ENCODE measurements at regions not wholly inside any gene's neighbourhood (a gene's known extent, or its start where the extent isn't known, plus 50 kb on each side); places are given as distances from the start of the nearest gene placed in this dataset.

DNA sequence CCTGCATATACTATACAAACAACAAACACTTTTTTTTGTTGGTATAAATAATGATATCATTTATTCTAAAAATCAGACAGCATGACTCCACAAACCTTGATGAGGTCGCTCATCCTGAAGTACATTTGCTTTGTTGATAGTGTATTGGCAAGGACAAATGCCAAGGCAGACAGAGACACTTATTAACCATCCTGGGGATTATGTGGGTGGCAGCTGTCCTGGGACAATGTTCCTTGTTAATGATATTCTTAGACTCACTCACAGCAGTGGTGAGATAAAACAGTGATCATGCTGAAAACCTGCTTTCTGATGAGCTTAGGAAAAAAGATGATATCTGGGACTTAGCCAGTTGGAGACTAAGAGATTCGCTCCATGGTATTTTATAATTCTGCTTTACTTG is 85.4 kb upstream of the OGFRL1 start:
- Histone ChIP-seq H3K36me3 (no peaks in the 10 kb centered on the region), H3K27me3 (replicated peaks; ENCODE audit: insufficient read depth) (no peaks in the 10 kb centered on the region), H3K27ac (no peak overlapping the region), H3K4me3 (no peak overlapping the region), H3K9me3 (no peaks in the 10 kb centered on the region), H3K4me1 (replicated peaks) (no peaks in the 10 kb centered on the region)
- DNase-seq (ENCODE audit: low spot score), result no peak
- TF ChIP-seq POLR2A (IDR thresholded peaks at IDR 0.05), result no peak
- TF ChIP-seq POLR2AphosphoS5 (IDR thresholded peaks at IDR 0.05), result no peak
- TF ChIP-seq, protein P1, sequence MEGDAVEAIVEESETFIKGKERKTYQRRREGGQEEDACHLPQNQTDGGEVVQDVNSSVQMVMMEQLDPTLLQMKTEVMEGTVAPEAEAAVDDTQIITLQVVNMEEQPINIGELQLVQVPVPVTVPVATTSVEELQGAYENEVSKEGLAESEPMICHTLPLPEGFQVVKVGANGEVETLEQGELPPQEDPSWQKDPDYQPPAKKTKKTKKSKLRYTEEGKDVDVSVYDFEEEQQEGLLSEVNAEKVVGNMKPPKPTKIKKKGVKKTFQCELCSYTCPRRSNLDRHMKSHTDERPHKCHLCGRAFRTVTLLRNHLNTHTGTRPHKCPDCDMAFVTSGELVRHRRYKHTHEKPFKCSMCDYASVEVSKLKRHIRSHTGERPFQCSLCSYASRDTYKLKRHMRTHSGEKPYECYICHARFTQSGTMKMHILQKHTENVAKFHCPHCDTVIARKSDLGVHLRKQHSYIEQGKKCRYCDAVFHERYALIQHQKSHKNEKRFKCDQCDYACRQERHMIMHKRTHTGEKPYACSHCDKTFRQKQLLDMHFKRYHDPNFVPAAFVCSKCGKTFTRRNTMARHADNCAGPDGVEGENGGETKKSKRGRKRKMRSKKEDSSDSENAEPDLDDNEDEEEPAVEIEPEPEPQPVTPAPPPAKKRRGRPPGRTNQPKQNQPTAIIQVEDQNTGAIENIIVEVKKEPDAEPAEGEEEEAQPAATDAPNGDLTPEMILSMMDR (IDR thresholded peaks at IDR 0.05), result no peak
- intact Hi-C loops (cut with DNase I), result no loop called here
- WGBS, result 75% methylated on average over 2 of the region's 2 CpGs

DNA sequence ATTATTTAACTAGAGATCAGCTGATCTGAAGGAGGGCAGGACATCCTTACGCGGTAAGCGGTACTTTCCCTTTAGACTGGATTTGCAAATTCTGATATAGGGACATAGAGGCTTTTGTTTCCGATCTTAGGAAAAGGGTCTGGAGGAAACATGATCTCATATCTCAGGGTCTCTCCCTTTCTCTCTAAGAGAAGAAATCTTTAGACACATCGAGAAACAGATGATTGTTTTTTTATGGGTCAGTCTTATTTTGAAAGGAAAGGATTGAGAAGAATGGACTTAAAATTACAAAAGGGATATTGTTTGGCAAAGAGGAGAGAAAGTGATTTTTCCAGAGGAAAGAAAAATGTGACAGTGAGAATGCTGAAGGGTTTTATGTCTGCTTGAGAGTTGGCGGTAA is 83.9 kb upstream of the OGFRL1 start:
- 79% methylated on average over 6 of the region's 6 CpGs for WGBS
- no peaks in the 10 kb centered on the region for H3K4me1 ChIP-seq (replicated peaks)
- intact Hi-C loops (cut with DNase I), result no loop called here
- no peak for DNase-seq (ENCODE audit: low spot score)
- TF ChIP-seq POLR2AphosphoS5 (IDR thresholded peaks at IDR 0.05) (no peak), POLR2A (IDR thresholded peaks at IDR 0.05) (no peak)
- TF ChIP-seq, protein P1 (IDR thresholded peaks at IDR 0.05), result no peak
- no peaks in the 10 kb centered on the region for H3K27me3 ChIP-seq (replicated peaks; ENCODE audit: insufficient read depth)
- no peaks in the 10 kb centered on the region for H3K9me3 ChIP-seq
- no peak overlapping the region for H3K4me3 ChIP-seq
- H3K36me3 ChIP-seq, result no peaks in the 10 kb centered on the region
- no peak overlapping the region for H3K27ac ChIP-seq

DNA sequence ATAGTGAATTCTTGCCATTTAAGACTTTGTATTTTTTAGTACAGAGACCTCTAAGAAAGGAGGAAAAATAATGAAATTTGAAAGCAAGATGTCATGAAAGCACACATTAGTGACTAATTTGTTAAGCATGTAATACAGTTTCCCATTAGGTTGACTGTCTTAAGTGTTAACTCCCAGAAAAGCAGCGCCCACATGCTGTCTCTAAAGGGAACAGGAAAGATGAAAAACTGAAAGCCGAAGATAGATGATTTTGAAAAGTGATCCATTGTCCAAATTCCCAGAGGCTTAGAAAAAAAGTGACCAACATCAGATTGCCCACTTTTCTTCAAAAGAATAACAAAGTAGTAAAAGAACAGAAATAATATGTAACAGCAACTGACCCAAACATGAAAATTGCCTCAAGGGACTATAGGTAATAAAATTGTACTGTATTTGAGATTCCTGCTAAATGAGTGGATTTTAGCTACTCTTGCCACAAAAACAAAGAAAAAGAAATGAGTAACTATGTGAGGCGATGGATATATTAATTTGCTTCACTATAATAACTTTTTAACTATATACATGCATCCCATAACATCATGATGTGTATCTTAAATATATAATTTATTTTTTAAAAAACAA is 83.2 kb upstream of the OGFRL1 start:
- intact Hi-C loops (cut with DNase I), result no loop called here
- Histone ChIP-seq H3K4me3 (no peak overlapping the region), H3K4me1 (replicated peaks) (no peaks in the 10 kb centered on the region), H3K27ac (no peak overlapping the region), H3K27me3 (replicated peaks; ENCODE audit: insufficient read depth) (no peaks in the 10 kb centered on the region), H3K9me3 (no peaks in the 10 kb centered on the region), H3K36me3 (no peaks in the 10 kb centered on the region)
- 66% methylated on average over 3 of the region's 3 CpGs for WGBS
- no peak for TF ChIP-seq POLR2AphosphoS5 (IDR thresholded peaks at IDR 0.05)
- no peak for TF ChIP-seq POLR2A (IDR thresholded peaks at IDR 0.05)
- TF ChIP-seq, protein P1 (IDR thresholded peaks at IDR 0.05), result no peak
- no peak for DNase-seq (ENCODE audit: low spot score)

DNA sequence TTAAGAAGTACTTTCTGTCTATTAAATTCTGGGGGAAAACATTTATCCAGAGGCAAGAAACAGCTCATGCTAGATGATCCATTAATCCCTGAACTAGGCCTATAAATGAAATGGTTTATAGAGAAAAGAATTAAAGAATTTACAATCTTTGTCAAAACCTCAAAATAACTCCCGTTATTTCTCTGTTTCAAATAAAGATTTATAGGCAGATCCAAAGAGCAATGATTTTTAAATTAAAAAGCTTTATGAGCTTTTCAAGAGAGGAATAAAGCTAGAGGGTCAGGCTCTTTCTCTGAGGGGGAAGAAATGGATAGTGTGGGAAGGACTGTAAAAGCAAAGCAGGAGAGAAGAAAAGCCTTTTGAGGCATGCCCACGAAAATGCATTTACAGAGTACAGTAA is 82.5 kb upstream of the OGFRL1 start:
- no peak overlapping the region for H3K4me3 ChIP-seq
- DNase-seq (ENCODE audit: low spot score), result no peak
- intact Hi-C loops (cut with DNase I), result no loop called here
- no peaks in the 10 kb centered on the region for H3K36me3 ChIP-seq
- TF ChIP-seq POLR2A (IDR thresholded peaks at IDR 0.05) (no peak), POLR2AphosphoS5 (IDR thresholded peaks at IDR 0.05) (no peak)
- TF ChIP-seq, protein P1 (IDR thresholded peaks at IDR 0.05), result no peak
- H3K27ac ChIP-seq, result no peak overlapping the region
- no peaks in the 10 kb centered on the region for H3K4me1 ChIP-seq (replicated peaks)
- WGBS, result 13% methylated on average over 2 of the region's 2 CpGs
- H3K9me3 ChIP-seq, result no peaks in the 10 kb centered on the region
- no peaks in the 10 kb centered on the region for H3K27me3 ChIP-seq (replicated peaks; ENCODE audit: insufficient read depth)

DNA sequence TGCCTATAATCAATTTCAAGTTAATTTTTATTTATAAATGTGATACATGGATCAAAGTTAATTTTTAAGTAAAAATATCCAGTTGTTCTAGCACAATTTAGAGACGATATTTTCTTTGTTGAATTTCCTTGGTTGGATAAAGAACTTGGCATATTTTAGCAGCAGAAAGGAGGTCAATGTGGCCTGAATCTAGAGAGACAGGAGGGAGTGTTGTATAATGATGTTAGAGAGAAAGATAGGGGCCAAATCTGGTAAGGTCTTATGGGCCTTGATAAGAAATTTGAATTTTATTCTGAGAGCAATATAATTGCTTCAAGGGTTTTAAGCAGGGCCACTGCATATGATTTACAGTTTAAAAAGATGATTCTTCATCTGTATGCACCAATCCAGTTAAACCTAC is 79.4 kb upstream of the OGFRL1 start:
- WGBS, result 20% methylated on average over 1 of the region's 1 CpG
- Histone ChIP-seq H3K36me3 (no peaks in the 10 kb centered on the region), H3K4me3 (no peak overlapping the region), H3K4me1 (replicated peaks) (no peaks in the 10 kb centered on the region), H3K9me3 (no peaks in the 10 kb centered on the region), H3K27ac (no peak overlapping the region), H3K27me3 (replicated peaks; ENCODE audit: insufficient read depth) (no peaks in the 10 kb centered on the region)
- DNase-seq (ENCODE audit: low spot score), result no peak
- intact Hi-C loops (cut with DNase I), result no loop called here
- no peak for TF ChIP-seq POLR2AphosphoS5 (IDR thresholded peaks at IDR 0.05)
- TF ChIP-seq POLR2A (IDR thresholded peaks at IDR 0.05), result no peak
- TF ChIP-seq, protein P1 (IDR thresholded peaks at IDR 0.05), result no peak

All from prostate gland (tissue), 2 donors.